RWPE2 (cell line): ENCODE measurements at regions not wholly inside any gene's neighbourhood (a gene's known extent, or its start where the extent isn't known, plus 50 kb on each side); places are given as distances from the start of the nearest gene placed in this dataset.
"Not testable (repeated sequence)": the region's sequence is repeated elsewhere in the genome, so short reads cannot be mapped to it uniquely, and the experiment has no call there.

ENCODE experiments used
- ATAC-seq: fragments of 200-7000 bp; cut with Tn5 transposase; 3 replicates; pipeline ENCODE4 v1.9.1; 2021; ENCODE audit warnings: low read depth
- DNase-seq: peaks from one replicate; pipeline ENCODE4 v3.0.0-alpha.2; 2020; ENCODE audit warnings: low spot score
- H3K27ac ChIP-seq: fragments of 450-650 bp; 2 replicates; pipeline ENCODE4 v1.5.1; 2017; ENCODE audit warnings: mild to moderate bottlenecking; ENCODE audit not compliant: poor library complexity, severe bottlenecking
- H3K27me3 ChIP-seq: fragments of 250-450 bp; sonication (Bioruptor Pico); 2 replicates; pipeline ENCODE4 v1.5.1; 2021; ENCODE audit warnings: mild to moderate bottlenecking, moderate library complexity; ENCODE audit not compliant: insufficient read depth, poor library complexity, severe bottlenecking
- H3K36me3 ChIP-seq: fragments of 250-450 bp; sonication (Bioruptor Pico); 2 replicates; pipeline ENCODE4 v1.5.1; 2020; ENCODE audit warnings: low read depth, mild to moderate bottlenecking, moderate library complexity
- H3K4me1 ChIP-seq: fragments of 250-450 bp; sonication (Bioruptor Pico); 2 replicates; pipeline ENCODE4 v1.5.1; 2021; ENCODE audit warnings: mild to moderate bottlenecking, moderate library complexity; ENCODE audit not compliant: insufficient read depth, poor library complexity, severe bottlenecking
- H3K4me3 ChIP-seq: fragments of 250-450 bp; sonication (Bioruptor Pico); 2 replicates; pipeline ENCODE4 v1.5.1; 2021; ENCODE audit warnings: mild to moderate bottlenecking, moderate library complexity; ENCODE audit not compliant: severe bottlenecking
- H3K9me3 ChIP-seq: fragments of 250-450 bp; sonication (Bioruptor Pico); 2 replicates; pipeline ENCODE4 v1.5.1; 2021; ENCODE audit warnings: mild to moderate bottlenecking, moderate library complexity; ENCODE audit not compliant: severe bottlenecking
- TF ChIP-seq, protein P1 (sequence below): fragments of 450-650 bp; IDR thresholded peaks from one replicate; pipeline ENCODE4 v1.5.1; 2017; ENCODE audit warnings: mild to moderate bottlenecking, moderate library complexity; ENCODE audit not compliant: poor library complexity, severe bottlenecking

DNA sequence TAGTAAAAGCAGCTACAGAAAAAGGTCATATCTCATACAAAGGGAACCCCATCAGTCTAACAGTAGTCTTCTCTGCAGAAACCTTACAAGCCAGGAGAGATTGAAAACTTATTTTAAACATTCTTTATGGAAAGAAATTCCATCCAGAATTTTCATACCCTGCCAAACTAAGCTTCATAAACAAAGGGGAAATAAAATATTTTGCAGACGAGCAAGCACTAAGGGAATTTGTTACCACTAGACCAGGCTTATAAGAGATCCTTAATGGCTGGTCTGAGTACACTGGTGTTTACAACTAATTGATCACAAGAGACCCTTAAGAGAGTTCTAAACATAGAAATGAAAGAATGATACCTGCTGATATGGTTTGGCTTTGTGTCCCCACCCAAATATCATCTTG, 128.6 kb upstream of the TNFSF11 start:
- H3K4me3 ChIP-seq, result no peak overlapping the region
- TF ChIP-seq, protein P1, sequence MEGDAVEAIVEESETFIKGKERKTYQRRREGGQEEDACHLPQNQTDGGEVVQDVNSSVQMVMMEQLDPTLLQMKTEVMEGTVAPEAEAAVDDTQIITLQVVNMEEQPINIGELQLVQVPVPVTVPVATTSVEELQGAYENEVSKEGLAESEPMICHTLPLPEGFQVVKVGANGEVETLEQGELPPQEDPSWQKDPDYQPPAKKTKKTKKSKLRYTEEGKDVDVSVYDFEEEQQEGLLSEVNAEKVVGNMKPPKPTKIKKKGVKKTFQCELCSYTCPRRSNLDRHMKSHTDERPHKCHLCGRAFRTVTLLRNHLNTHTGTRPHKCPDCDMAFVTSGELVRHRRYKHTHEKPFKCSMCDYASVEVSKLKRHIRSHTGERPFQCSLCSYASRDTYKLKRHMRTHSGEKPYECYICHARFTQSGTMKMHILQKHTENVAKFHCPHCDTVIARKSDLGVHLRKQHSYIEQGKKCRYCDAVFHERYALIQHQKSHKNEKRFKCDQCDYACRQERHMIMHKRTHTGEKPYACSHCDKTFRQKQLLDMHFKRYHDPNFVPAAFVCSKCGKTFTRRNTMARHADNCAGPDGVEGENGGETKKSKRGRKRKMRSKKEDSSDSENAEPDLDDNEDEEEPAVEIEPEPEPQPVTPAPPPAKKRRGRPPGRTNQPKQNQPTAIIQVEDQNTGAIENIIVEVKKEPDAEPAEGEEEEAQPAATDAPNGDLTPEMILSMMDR, result no peak
- ATAC-seq (no peak), DNase-seq (no peak)
- H3K27me3 ChIP-seq, result no peaks in the 10 kb centered on the region
- no peaks in the 10 kb centered on the region for H3K36me3 ChIP-seq
- H3K9me3 ChIP-seq, result no peaks in the 10 kb centered on the region
- no peak overlapping the region for H3K27ac ChIP-seq
- no peaks in the 10 kb centered on the region for H3K4me1 ChIP-seq

DNA sequence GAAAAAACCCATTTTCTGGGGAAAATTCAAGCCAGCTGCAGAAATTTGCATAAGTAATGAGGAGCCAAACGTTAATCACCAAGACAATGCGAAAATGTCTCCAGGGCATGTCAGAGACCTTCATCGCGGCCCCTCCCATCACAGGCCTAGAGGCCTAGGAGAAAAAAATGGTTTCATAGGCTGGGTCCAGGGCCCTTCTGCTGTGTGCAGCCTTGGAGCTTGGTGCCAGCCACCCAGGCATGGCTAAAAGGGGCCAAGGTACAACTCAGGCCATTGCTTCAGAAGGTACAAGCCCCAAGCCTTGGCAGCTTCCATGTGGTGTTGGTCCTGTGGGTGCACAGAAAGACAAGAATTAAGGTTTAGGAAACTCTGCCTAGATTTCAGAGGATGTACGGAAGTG, 127.4 kb upstream of the TNFSF11 start:
- DNase-seq, H3K4me3 ChIP-seq, H3K36me3 ChIP-seq, H3K4me1 ChIP-seq, ATAC-seq, H3K27me3 ChIP-seq, H3K9me3 ChIP-seq, H3K27ac ChIP-seq: not testable (repeated sequence)

DNA sequence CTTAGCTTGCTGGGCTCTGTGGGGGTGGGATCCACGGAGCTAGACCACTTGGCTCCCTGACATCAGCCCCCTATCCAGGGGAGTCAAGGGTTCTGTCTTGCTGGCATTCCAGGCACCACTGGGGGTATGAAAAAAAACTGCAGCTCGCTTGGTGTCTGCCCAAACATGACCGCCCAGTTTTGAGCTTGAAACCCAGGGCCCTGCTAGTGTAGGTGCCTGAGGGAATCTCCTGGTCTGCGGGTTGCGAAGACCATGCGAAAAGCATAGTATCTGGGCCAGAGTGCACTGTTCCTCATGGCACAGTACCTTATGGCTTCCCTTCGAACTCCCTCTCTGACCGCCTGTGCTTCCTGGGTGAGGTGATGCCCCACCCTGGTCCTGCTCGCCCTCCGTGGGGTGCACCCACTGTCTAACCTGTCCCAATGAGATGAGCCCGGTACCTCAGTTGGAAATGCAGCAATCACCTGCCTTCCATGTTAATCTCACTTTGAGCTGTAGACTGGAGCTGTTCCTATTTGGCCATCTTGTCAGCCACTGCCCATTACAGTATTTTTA, 120.8 kb upstream of the TNFSF11 start:
- DNase-seq (no peak), ATAC-seq (no peak)
- H3K4me3 ChIP-seq, result no peak overlapping the region
- no peaks in the 10 kb centered on the region for H3K4me1 ChIP-seq
- TF ChIP-seq, protein P1, result no peak
- no peak overlapping the region for H3K27ac ChIP-seq
- no peaks in the 10 kb centered on the region for H3K9me3 ChIP-seq
- H3K36me3 ChIP-seq, result no peaks in the 10 kb centered on the region
- H3K27me3 ChIP-seq, result no peaks in the 10 kb centered on the region

DNA sequence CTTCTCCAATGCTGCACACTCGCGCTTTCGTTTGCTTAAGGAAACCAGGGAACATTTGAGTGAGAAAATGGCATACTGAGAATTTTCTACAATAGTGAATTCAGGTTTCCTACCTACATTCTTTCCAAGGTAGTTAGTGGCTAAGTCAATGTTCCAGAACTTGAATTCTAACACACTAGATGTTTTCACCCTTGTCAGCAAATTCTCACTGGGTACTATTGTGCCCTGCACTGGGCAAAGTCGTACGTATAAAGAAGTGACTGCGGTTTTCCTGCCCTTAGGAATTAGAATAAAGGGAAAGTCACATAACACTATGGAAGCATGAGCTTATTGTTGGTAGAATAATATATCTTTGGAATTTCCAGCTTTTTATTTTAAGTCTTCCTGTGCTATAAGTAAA, 119.2 kb upstream of the TNFSF11 start:
- DNase-seq (no peak), ATAC-seq (no peak)
- TF ChIP-seq, protein P1, result no peak
- Histone ChIP-seq H3K4me3 (no peak overlapping the region), H3K4me1 (no peaks in the 10 kb centered on the region), H3K27ac (no peak overlapping the region), H3K9me3 (no peaks in the 10 kb centered on the region), H3K36me3 (no peaks in the 10 kb centered on the region), H3K27me3 (no peaks in the 10 kb centered on the region)

DNA sequence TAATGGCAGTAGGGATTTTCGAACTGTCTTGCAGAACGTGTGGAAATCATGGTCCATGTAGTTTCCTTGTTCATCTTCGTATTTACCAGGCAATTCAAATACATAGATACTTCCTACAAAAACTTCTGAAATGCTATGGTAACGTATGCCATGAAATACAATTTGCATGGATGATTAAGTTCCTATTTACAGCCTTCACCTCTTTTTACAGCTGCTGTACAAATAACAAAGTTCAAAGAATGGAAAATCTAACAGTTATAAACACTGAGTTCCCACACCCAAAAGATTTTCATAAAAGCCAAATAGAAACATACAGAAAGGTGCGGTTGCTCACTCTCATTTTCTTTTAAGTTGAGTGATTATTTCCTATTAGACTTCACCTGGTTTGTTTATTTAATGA, 115.8 kb upstream of the TNFSF11 start:
- Histone ChIP-seq H3K9me3 (no peaks in the 10 kb centered on the region), H3K36me3 (no peaks in the 10 kb centered on the region), H3K4me1 (no peaks in the 10 kb centered on the region), H3K27me3 (no peaks in the 10 kb centered on the region), H3K27ac (no peak overlapping the region), H3K4me3 (no peak overlapping the region)
- ATAC-seq (no peak), DNase-seq (no peak)
- TF ChIP-seq, protein P1, result no peak
